Transverse colon (tissue), 4 donors: ENCODE measurements at regions not wholly inside any gene's neighbourhood (a gene's known extent, or its start where the extent isn't known, plus 50 kb on each side); places are given as distances from the start of the nearest gene placed in this dataset.

Source experiments
- DNase-seq: peaks from one replicate; pipeline ENCODE4 v3.0.0-alpha.2; 2019
- H3K27ac ChIP-seq, 4 donors: fragments of 200-600 bp; sonication (generic); 2 replicates each; pipeline ENCODE4 v1.5.1; 2016 to 2018; ENCODE audit warnings: inconsistent platforms in 4 of 4
- H3K27me3 ChIP-seq: fragments of 200-600 bp; sonication (generic); 2 replicates; pipeline ENCODE4 v1.5.1; 2017; ENCODE audit warnings: inconsistent platforms
- H3K36me3 ChIP-seq, 4 donors: fragments of 200-600 bp; sonication (generic); 2 replicates each; pipeline ENCODE4 v1.5.1; 2017 to 2019; ENCODE audit warnings: inconsistent platforms in 4 of 4
- H3K4me1 ChIP-seq, 4 donors: fragments of 200-600 bp; sonication (generic); 2 replicates each; pipeline ENCODE4 v1.5.1; 2017 to 2020; ENCODE audit warnings: inconsistent platforms in 4 of 4
- H3K4me3 ChIP-seq, 4 donors: fragments of 200-600 bp; sonication (generic); 1 replicate in 1 of 4; 2 replicates in 3 of 4; pipeline versions ENCODE4 v1.5.1 to v1.6.1; 2017 to 2019; ENCODE audit warnings: inconsistent platforms in 4 of 4
- H3K9me3 ChIP-seq, 2 donors: fragments of 200-600 bp; sonication (generic); 2 replicates each; pipeline ENCODE4 v1.5.1; 2017 to 2019; ENCODE audit warnings: inconsistent platforms in 2 of 2
- CTCF ChIP-seq, 5 experiments: fragments of 200-600 bp in 3 of 5; fragments of 450-650 bp in 2 of 5; sonication (generic) in 3 of 5; IDR thresholded peaks; 1 replicate in 2 of 5; 2 replicates in 3 of 5; pipeline ENCODE4 v1.5.1; 2016 to 2017; ENCODE audit warnings: antibody characterized with exemption in 5 of 5, inconsistent platforms in 3 of 5, mild to moderate bottlenecking in 2 of 5, moderate library complexity in 1 of 5
- EP300 ChIP-seq: sonication (generic); formaldehyde crosslinking; IDR thresholded peaks from one replicate; pipeline ENCODE4 v1.6.1; 2017; ENCODE audit warnings: antibody characterized with exemption, low read depth
- POLR2A ChIP-seq: fragments of 450-650 bp; IDR thresholded peaks from one replicate; pipeline ENCODE4 v1.6.1; 2016; ENCODE audit warnings: antibody characterized with exemption, mild to moderate bottlenecking, moderate library complexity
- POLR2AphosphoS5 ChIP-seq, 3 donors: sonication (generic); formaldehyde crosslinking; IDR thresholded peaks; one replicate each; pipeline ENCODE4 v1.6.1; 2016; ENCODE audit warnings: antibody characterized with exemption in 3 of 3
- WGBS, 2 donors: methylation state at CpG; one replicate each; pipeline ENCODE4 v1.1.5; 2018; ENCODE audit warnings: low coverage in 1 of 2; 5-methylcytosine and 5-hydroxymethylcytosine counted together
- in situ Hi-C, 4 donors: fragments of 200-750 bp; cut with MboI; loops; one replicate each; pipeline versions ENCODE4 v1.15.0 to v1.15.1; 2017; ENCODE audit warnings: low sequenced_read_pairs in 3 of 4, low pct_ligation_motif_present in 1 of 4, low pct_unique_long_range_greater_than_20kb in 1 of 4
- intact Hi-C: fragments of 100-400 bp; cut with DNase I; formaldehyde crosslinking; loops from one replicate; pipeline ENCODE4 v1.15.1; 2023; ENCODE audit warnings: low total_unique reads

GRCh38 chr4:126172126-126172525 is 857.4 kb downstream of the FAT4 start:
- H3K4me3 ChIP-seq = no peak overlapping the region
- no peaks in the 10 kb centered on the region for H3K36me3 ChIP-seq
- H3K27ac ChIP-seq = no peak overlapping the region
- no peaks in the 10 kb centered on the region for H3K27me3 ChIP-seq
- no peaks in the 10 kb centered on the region for H3K4me1 ChIP-seq
- intact Hi-C loops = no loop called here
- DNase-seq = no peak
- no peak for TF ChIP-seq EP300
- no peak for TF ChIP-seq POLR2AphosphoS5 (IDR thresholded peaks at IDR 0.05)
- no peak for TF ChIP-seq CTCF (IDR thresholded peaks at IDR 0.05)
- no peak for TF ChIP-seq POLR2A
- no peaks in the 10 kb centered on the region for H3K9me3 ChIP-seq
- in situ Hi-C loops = no loop called here
- WGBS, 2 donors = 25 to 57% methylated on average over 1 of the region's 1 CpG

GRCh38 chr4:126174627-126175026 is 859.9 kb downstream of the FAT4 start:
- Histone ChIP-seq H3K4me1 (no peaks in the 10 kb centered on the region), H3K4me3 (no peak overlapping the region), H3K27ac (no peak overlapping the region), H3K9me3 (no peaks in the 10 kb centered on the region), H3K36me3 (no peaks in the 10 kb centered on the region), H3K27me3 (no peaks in the 10 kb centered on the region)
- in situ Hi-C loops = no loop called here
- TF ChIP-seq EP300 (no peak), CTCF (IDR thresholded peaks at IDR 0.05) (no peak), POLR2AphosphoS5 (IDR thresholded peaks at IDR 0.05) (no peak), POLR2A (no peak)
- intact Hi-C loops = no loop called here
- 94 to 100% methylated on average over 2 of the region's 2 CpGs for WGBS, 2 donors
- DNase-seq = no peak

DNA sequence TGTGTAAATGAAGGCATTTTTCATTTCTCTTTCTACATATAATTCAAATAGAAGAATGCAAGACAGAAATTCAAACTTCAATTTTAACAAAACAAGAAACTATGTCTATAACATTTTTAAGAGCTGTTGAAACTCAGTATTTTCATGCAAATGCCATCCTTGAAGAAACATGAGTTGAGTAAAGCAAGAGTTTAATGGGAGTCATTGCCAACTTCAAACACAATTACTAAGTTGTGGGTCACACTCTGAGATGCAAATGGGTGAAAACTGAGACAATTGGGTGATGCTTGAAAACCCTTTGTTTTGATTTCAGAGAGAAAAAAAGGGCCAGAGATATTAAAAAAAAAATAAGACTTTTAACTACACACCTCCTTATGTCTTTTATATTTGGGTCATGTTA is 865.9 kb downstream of the FAT4 start:
- DNase-seq = no peak
- Histone ChIP-seq H3K27ac (no peak overlapping the region), H3K4me3 (no peak overlapping the region), H3K27me3 (no peaks in the 10 kb centered on the region), H3K4me1 (no peaks in the 10 kb centered on the region), H3K9me3 (no peaks in the 10 kb centered on the region), H3K36me3 (no peaks in the 10 kb centered on the region)
- intact Hi-C loops (no loop called here), in situ Hi-C loops (no loop called here)
- no peak for TF ChIP-seq POLR2AphosphoS5 (IDR thresholded peaks at IDR 0.05)
- TF ChIP-seq POLR2A = no peak
- TF ChIP-seq CTCF (IDR thresholded peaks at IDR 0.05) = no peak
- TF ChIP-seq EP300 = no peak

DNA sequence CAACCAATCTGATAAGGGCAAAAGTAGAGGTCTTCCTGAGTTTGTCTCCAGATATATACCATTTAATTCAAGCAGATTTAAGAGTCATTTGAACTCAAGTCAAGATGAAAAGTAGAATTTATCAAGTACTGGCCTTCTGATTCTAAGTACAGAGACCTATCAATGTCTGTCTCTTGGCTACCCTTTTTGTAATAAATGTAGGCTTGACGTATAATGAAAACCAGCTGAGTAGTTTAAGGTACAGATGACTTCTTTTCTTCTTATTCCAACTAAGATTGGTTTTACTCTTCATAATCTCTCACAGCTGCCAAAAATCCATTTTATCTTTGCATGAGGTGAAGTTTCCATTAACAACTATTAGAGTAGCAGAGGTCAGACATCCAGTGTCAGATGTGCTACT is 867.6 kb downstream of the FAT4 start:
- WGBS, 2 donors = 50 to 66% methylated on average over 1 of the region's 1 CpG
- in situ Hi-C loops = no loop called here
- no peaks in the 10 kb centered on the region for H3K9me3 ChIP-seq

More for the DNA sequence above, 867.6 kb downstream of the FAT4 start:
- TF ChIP-seq CTCF (IDR thresholded peaks at IDR 0.05) (no peak), POLR2AphosphoS5 (IDR thresholded peaks at IDR 0.05) (no peak), EP300 (no peak), POLR2A (no peak)
- no peak for DNase-seq
- no peaks in the 10 kb centered on the region for H3K27me3 ChIP-seq
- no peak overlapping the region for H3K27ac ChIP-seq
- no peaks in the 10 kb centered on the region for H3K36me3 ChIP-seq
- intact Hi-C loops = no loop called here
- H3K4me1 ChIP-seq = no peaks in the 10 kb centered on the region
- H3K4me3 ChIP-seq = no peak overlapping the region
